ENCODE measurements at regions not wholly inside any gene's neighbourhood (a gene's known extent, or its start where the extent isn't known, plus 50 kb on each side); places are given as distances from the start of the nearest gene placed in this dataset.

GRCh38 chr4:138305050-138305449, 62.9 kb upstream of the SLC7A11 start:
- Histone ChIP-seq H3K9me3 (ENCODE audit: insufficient read depth, low read length) (no peaks in the 10 kb centered on the region), H3K4me1 (ENCODE audit: insufficient read depth, insufficient read length) (no peaks in the 10 kb centered on the region), H3K9ac (ENCODE audit: insufficient read length, low read depth) (no peak overlapping the region), H3K36me3 (ENCODE audit: insufficient read depth, insufficient read length, low read length) (no peaks in the 10 kb centered on the region), H3K27me3 (ENCODE audit: insufficient read depth, insufficient read length) (no peaks in the 10 kb centered on the region), H3K4me3 (ENCODE audit: insufficient read length, low read depth) (no peak overlapping the region)
- TF ChIP-seq ZNF274 (IDR thresholded peaks at IDR 0.05; ENCODE audit: low read depth, low read length) (no peak), YY1 (IDR thresholded peaks at IDR 0.05; ENCODE audit: insufficient read depth, insufficient read length) (no peak), SUZ12 (IDR thresholded peaks at IDR 0.05; ENCODE audit: extremely low read depth, insufficient read depth, insufficient read length) (no peak)
- no peak for DNase-seq (ENCODE audit: low read depth, low spot score)

- H3K36me3 ChIP-seq (ENCODE audit: insufficient read depth, insufficient read length, low read length): no peaks in the 10 kb centered on the region
- H3K4me1 ChIP-seq (ENCODE audit: insufficient read depth, insufficient read length): no peaks in the 10 kb centered on the region
- H3K27me3 ChIP-seq (ENCODE audit: insufficient read depth, insufficient read length): no peaks in the 10 kb centered on the region
- H3K9ac ChIP-seq (ENCODE audit: insufficient read length, low read depth): no peak overlapping the region
- H3K4me3 ChIP-seq (ENCODE audit: insufficient read length, low read depth): no peak overlapping the region
- TF ChIP-seq ZNF274 (IDR thresholded peaks at IDR 0.05; ENCODE audit: low read depth, low read length): no peak
- TF ChIP-seq SUZ12 (IDR thresholded peaks at IDR 0.05; ENCODE audit: extremely low read depth, insufficient read depth, insufficient read length): no peak
- TF ChIP-seq YY1 (IDR thresholded peaks at IDR 0.05; ENCODE audit: insufficient read depth, insufficient read length): no peak
- DNase-seq (ENCODE audit: low read depth, low spot score): no peak
- H3K9me3 ChIP-seq (ENCODE audit: insufficient read depth, low read length): no peaks in the 10 kb centered on the region
Measured at GRCh38 chr4:138301536-138301935, 59.4 kb upstream of the SLC7A11 start.

- TF ChIP-seq ZNF274 (IDR thresholded peaks at IDR 0.05; ENCODE audit: low read depth, low read length) (no peak), YY1 (IDR thresholded peaks at IDR 0.05; ENCODE audit: insufficient read depth, insufficient read length) (no peak), SUZ12 (IDR thresholded peaks at IDR 0.05; ENCODE audit: extremely low read depth, insufficient read depth, insufficient read length) (no peak)
- H3K9me3 ChIP-seq (ENCODE audit: insufficient read depth, low read length): no peaks in the 10 kb centered on the region
- H3K4me3 ChIP-seq (ENCODE audit: insufficient read length, low read depth): no peak overlapping the region
- no peaks in the 10 kb centered on the region for H3K36me3 ChIP-seq (ENCODE audit: insufficient read depth, insufficient read length, low read length)
- DNase-seq (ENCODE audit: low read depth, low spot score): no peak
- H3K27me3 ChIP-seq (ENCODE audit: insufficient read depth, insufficient read length): no peaks in the 10 kb centered on the region
- no peaks in the 10 kb centered on the region for H3K4me1 ChIP-seq (ENCODE audit: insufficient read depth, insufficient read length)
- H3K9ac ChIP-seq (ENCODE audit: insufficient read length, low read depth): no peak overlapping the region
Measured at GRCh38 chr4:138300616-138301015, 58.5 kb upstream of the SLC7A11 start.

GRCh38 chr4:138299881-138300280, 57.7 kb upstream of the SLC7A11 start:
- no peak for DNase-seq (ENCODE audit: low read depth, low spot score)
- no peaks in the 10 kb centered on the region for H3K9me3 ChIP-seq (ENCODE audit: insufficient read depth, low read length)

DNA sequence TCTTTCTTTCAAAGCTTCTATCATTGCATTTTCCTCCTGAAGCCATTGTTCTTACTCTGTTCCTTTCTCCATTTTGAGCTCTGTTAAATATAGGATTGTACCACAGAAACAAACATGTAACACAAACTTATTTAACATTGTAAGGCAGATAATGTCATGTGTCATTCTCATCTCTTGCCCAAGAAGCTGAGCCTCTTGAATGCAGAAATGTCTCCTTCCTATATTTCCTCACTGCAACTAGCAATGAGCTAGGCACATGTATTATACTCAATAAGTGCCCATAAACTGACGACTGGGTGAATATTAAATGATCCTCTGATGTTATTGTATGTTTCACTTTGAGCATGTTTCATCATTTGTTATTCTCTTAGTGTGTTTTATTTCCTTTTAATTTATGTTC, 56.7 kb upstream of the SLC7A11 start:
- no peak for TF ChIP-seq ZNF274 (IDR thresholded peaks at IDR 0.05; ENCODE audit: low read depth, low read length)
- no peak for TF ChIP-seq YY1 (IDR thresholded peaks at IDR 0.05; ENCODE audit: insufficient read depth, insufficient read length)
- TF ChIP-seq SUZ12 (IDR thresholded peaks at IDR 0.05; ENCODE audit: extremely low read depth, insufficient read depth, insufficient read length): no peak
- Histone ChIP-seq H3K36me3 (ENCODE audit: insufficient read depth, insufficient read length, low read length) (no peaks in the 10 kb centered on the region), H3K27me3 (ENCODE audit: insufficient read depth, insufficient read length) (no peaks in the 10 kb centered on the region), H3K9ac (ENCODE audit: insufficient read length, low read depth) (no peak overlapping the region), H3K4me3 (ENCODE audit: insufficient read length, low read depth) (no peak overlapping the region), H3K9me3 (ENCODE audit: insufficient read depth, low read length) (no peaks in the 10 kb centered on the region), H3K4me1 (ENCODE audit: insufficient read depth, insufficient read length) (no peaks in the 10 kb centered on the region)
- no peak for DNase-seq (ENCODE audit: low read depth, low spot score)

More at GRCh38 chr4:138299881-138300280, 57.7 kb upstream of the SLC7A11 start:
- Histone ChIP-seq H3K27me3 (ENCODE audit: insufficient read depth, insufficient read length) (no peaks in the 10 kb centered on the region), H3K36me3 (ENCODE audit: insufficient read depth, insufficient read length, low read length) (no peaks in the 10 kb centered on the region), H3K4me1 (ENCODE audit: insufficient read depth, insufficient read length) (no peaks in the 10 kb centered on the region), H3K4me3 (ENCODE audit: insufficient read length, low read depth) (no peak overlapping the region), H3K9ac (ENCODE audit: insufficient read length, low read depth) (no peak overlapping the region)
- TF ChIP-seq ZNF274 (IDR thresholded peaks at IDR 0.05; ENCODE audit: low read depth, low read length): no peak
- TF ChIP-seq SUZ12 (IDR thresholded peaks at IDR 0.05; ENCODE audit: extremely low read depth, insufficient read depth, insufficient read length): no peak
- TF ChIP-seq YY1 (IDR thresholded peaks at IDR 0.05; ENCODE audit: insufficient read depth, insufficient read length): no peak

GRCh38 chr4:138298431-138298830, 56.3 kb upstream of the SLC7A11 start:
- Histone ChIP-seq H3K9ac (ENCODE audit: insufficient read length, low read depth) (no peak overlapping the region), H3K4me1 (ENCODE audit: insufficient read depth, insufficient read length) (no peaks in the 10 kb centered on the region), H3K36me3 (ENCODE audit: insufficient read depth, insufficient read length, low read length) (no peaks in the 10 kb centered on the region), H3K4me3 (ENCODE audit: insufficient read length, low read depth) (no peak overlapping the region), H3K27me3 (ENCODE audit: insufficient read depth, insufficient read length) (no peaks in the 10 kb centered on the region), H3K9me3 (ENCODE audit: insufficient read depth, low read length) (no peaks in the 10 kb centered on the region)
- no peak for TF ChIP-seq ZNF274 (IDR thresholded peaks at IDR 0.05; ENCODE audit: low read depth, low read length)
- TF ChIP-seq SUZ12 (IDR thresholded peaks at IDR 0.05; ENCODE audit: extremely low read depth, insufficient read depth, insufficient read length): no peak
- TF ChIP-seq YY1 (IDR thresholded peaks at IDR 0.05; ENCODE audit: insufficient read depth, insufficient read length): no peak
- no peak for DNase-seq (ENCODE audit: low read depth, low spot score)

DNA sequence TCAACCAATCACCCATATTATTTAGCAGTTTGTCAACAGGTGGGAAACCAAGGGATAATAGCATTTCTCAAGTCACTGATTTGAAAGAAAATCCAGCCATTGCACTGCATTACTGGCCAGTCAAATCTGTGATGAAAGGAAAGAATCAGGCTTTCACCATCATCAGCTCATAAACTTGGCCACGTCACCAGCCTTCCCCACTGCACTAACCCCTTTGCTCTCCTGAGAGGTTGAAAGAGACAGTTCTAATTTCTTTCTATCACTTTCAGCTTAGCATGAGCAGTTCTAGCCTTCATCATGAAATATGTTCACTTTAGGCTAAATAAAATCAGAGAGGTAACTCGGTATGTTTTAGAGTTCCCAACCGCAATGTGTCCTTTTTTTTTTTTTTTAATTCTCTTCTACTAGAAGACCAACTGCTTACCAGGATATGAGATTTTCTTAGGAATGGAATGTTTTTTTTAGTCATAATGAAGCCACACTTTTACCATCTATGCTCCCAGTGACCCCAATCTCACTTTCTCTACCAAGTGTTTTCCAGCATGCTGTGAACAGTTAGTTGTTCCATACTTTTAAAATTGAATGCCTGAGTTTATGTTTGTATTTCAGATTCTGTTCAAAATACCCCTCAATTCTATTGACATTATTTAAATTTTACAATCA, 55.7 kb upstream of the SLC7A11 start:
- no peak overlapping the region for H3K4me3 ChIP-seq (ENCODE audit: insufficient read length, low read depth)
- no peak overlapping the region for H3K9ac ChIP-seq (ENCODE audit: insufficient read length, low read depth)
- TF ChIP-seq SUZ12 (IDR thresholded peaks at IDR 0.05; ENCODE audit: extremely low read depth, insufficient read depth, insufficient read length) (no peak), ZNF274 (IDR thresholded peaks at IDR 0.05; ENCODE audit: low read depth, low read length) (no peak), YY1 (IDR thresholded peaks at IDR 0.05; ENCODE audit: insufficient read depth, insufficient read length) (no peak)
- no peaks in the 10 kb centered on the region for H3K27me3 ChIP-seq (ENCODE audit: insufficient read depth, insufficient read length)
- H3K4me1 ChIP-seq (ENCODE audit: insufficient read depth, insufficient read length): no peaks in the 10 kb centered on the region
- no peaks in the 10 kb centered on the region for H3K9me3 ChIP-seq (ENCODE audit: insufficient read depth, low read length)
- H3K36me3 ChIP-seq (ENCODE audit: insufficient read depth, insufficient read length, low read length): no peaks in the 10 kb centered on the region
- no peak for DNase-seq (ENCODE audit: low read depth, low spot score)
